Esophagus squamous epithelium (tissue), 5 donors: ENCODE measurements at regions not wholly inside any gene's neighbourhood (a gene's known extent, or its start where the extent isn't known, plus 50 kb on each side); places are given as distances from the start of the nearest gene placed in this dataset.

ENCODE experiments used
- DNase-seq: peaks from one replicate; lab custom pipeline; 2025; lab: John Stamatoyannopoulos, UW
- H3K27ac ChIP-seq, 4 donors: fragments of 200-600 bp; sonication (generic); one replicate each; pipeline ENCODE4 v1.5.1; 2016 to 2019; ENCODE audit warnings: mild to moderate bottlenecking in 1 of 4
- H3K27me3 ChIP-seq, 4 donors: fragments of 200-600 bp; sonication (generic); 1 replicate in 3 of 4; 2 replicates in 1 of 4; pipeline versions ENCODE4 v1.5.1 to v1.6.0; 2017 to 2021; ENCODE audit warnings: antibody characterized with exemption in 1 of 4
- H3K36me3 ChIP-seq, 3 donors: fragments of 200-600 bp; sonication (generic); one replicate each; pipeline ENCODE4 v1.5.1; 2016 to 2019
- H3K4me1 ChIP-seq, 3 donors: fragments of 200-600 bp; sonication (generic); one replicate each; pipeline ENCODE4 v1.5.1; 2017 to 2019
- H3K4me3 ChIP-seq, 4 donors: fragments of 200-600 bp; sonication (generic); 1 replicate in 3 of 4; 2 replicates in 1 of 4; pipeline ENCODE4 v1.5.1; 2016 to 2019; ENCODE audit warnings: mild to moderate bottlenecking in 2 of 4, moderate library complexity in 1 of 4
- H3K9me3 ChIP-seq, 3 donors: fragments of 200-600 bp; sonication (generic); one replicate each; pipeline ENCODE4 v1.5.1; 2016 to 2019
- CTCF ChIP-seq, 6 experiments: fragments of 450-650 bp in 4 of 6; fragments of 200-600 bp in 2 of 6; sonication (generic) in 2 of 6; IDR thresholded peaks; one replicate each; pipeline ENCODE4 v1.5.1; 2016 to 2019; ENCODE audit warnings: antibody characterized with exemption in 6 of 6, mild to moderate bottlenecking in 4 of 6, moderate library complexity in 4 of 6
- POLR2A ChIP-seq, 4 donors: fragments of 450-650 bp; IDR thresholded peaks; one replicate each; pipeline ENCODE4 v1.6.1; 2017; ENCODE audit warnings: antibody characterized with exemption in 4 of 4, mild to moderate bottlenecking in 4 of 4, moderate library complexity in 3 of 4
- WGBS, 2 donors: methylation state at CpG; one replicate each; pipeline ENCODE4 v1.1.5; 2018; 5-methylcytosine and 5-hydroxymethylcytosine counted together
- intact Hi-C: fragments of 100-400 bp; cut with DNase I; formaldehyde crosslinking; loops from one replicate; pipeline ENCODE4 v1.15.0; 2022
- donor health status: DM: yes; HTN: yes; CAD: no.

DNA sequence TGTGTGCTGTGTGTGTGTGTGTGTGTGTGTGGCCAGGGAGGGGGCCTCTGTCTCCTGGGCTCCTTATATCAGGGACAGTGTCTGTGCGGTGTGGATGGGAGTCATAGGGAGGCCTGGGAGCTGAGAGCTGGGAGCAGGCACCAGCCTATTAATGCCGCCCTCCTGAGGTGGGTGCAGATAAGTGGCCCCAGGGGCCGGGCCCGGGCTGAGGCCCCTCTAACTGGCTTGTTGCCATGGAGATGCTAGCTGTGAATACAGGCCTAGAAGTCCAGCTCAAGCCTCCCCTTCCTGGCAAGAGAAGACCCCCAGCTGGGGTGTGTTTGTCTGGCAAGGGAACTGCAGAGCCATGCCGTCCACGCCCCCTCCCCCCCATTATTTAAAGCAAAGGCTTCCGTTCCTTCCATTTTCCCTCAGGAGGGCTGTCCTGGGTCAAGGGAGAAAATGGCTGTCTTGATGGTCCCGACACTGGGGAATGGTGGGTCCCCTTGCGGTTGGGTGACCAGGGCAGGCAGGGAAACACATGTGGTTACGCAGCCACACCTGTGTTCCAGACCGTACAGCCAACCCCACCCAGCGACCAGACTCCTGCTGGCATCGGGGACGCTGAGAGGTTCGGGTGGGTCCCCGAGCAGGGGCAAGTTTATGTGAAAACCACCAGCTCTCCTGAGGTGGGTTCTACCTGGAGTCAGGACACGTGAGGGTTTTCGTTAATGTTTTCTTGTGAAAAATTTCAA is 141.1 kb downstream of the MRM1 start:
- Histone ChIP-seq H3K27me3 (peaks cover 0 to 43% (median 0%) of the 10 kb centered on the region in 4 donors), H3K9me3 (no peaks in the 10 kb centered on the region), H3K4me1 (no peaks in the 10 kb centered on the region), H3K36me3 (no peaks in the 10 kb centered on the region), H3K27ac (no peak overlapping the region), H3K4me3 (no peak overlapping the region)
- 51 to 77% methylated on average over 11 to 13 of the region's 18 CpGs for WGBS, 2 donors
- no peak for DNase-seq
- TF ChIP-seq CTCF (IDR thresholded peaks at IDR 0.05) (no peak), POLR2A (IDR thresholded peaks at IDR 0.05) (no peak)
- intact Hi-C loops, result no loop called here

DNA sequence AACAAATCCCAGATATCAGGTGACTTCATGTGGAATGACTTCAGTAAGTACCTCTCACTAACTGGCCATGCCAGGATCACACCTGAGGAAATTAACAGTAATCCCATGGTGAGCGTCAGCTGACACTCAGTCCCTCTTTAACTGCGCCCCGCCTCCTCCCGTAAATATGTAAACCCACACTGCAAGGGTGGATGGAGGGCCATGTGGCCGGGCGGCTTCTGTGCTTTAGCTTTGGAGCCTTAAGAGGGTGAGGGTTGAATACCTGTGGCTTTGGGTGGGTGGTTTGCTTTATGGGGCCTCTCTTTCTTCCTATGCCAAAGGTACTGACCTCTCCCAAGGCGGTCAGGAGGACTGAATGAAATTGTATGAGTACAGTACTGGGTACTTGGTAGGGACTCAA is 141.7 kb downstream of the MRM1 start:
- DNase-seq, result no peak
- H3K4me1 ChIP-seq, result no peaks in the 10 kb centered on the region
- no peak overlapping the region for H3K4me3 ChIP-seq
- H3K27ac ChIP-seq, result no peak overlapping the region
- no peaks in the 10 kb centered on the region for H3K36me3 ChIP-seq
- 41 to 72% methylated on average over 7 of the region's 7 CpGs for WGBS, 2 donors
- no peaks in the 10 kb centered on the region for H3K9me3 ChIP-seq
- intact Hi-C loops, result no loop called here
- H3K27me3 ChIP-seq, result peaks cover 0 to 43% (median 0%) of the 10 kb centered on the region in 4 donors
- TF ChIP-seq CTCF (IDR thresholded peaks at IDR 0.05) (no peak), POLR2A (IDR thresholded peaks at IDR 0.05) (no peak)

DNA sequence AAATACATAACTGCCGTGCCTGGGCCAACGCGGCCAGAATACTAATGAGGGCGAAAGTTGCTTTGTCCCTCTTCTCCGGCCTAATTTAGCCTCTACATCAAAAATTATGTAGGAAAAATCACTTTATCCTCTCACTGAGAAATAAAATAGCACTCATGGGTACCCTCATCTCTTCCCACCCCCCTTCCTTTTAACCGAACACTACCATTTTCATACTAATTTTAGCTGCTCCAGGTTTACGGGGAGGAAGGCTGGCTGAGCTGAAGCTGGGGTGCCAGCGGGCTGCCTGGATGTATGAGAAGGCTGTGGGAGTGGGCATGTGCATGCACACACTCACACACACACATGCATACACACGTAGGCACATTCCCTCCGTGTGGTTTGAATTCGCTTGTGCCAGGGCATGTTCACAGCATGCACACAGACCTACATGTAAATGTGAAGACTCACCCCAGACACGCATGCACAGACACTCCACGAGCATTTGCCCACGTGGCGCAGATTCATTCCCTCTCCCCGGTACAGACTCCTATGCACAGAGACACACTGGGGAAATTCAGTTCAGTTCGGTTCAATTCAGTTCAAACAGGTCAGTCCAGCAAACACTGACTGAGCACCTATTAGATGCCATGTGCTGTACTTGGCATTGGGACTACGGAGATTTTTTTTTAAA is 145.1 kb downstream of the MRM1 start:
- peaks cover 0 to 55% (median 0%) of the 10 kb centered on the region in 4 donors for H3K27me3 ChIP-seq
- 77 to 80% methylated on average over 16 to 18 of the region's 18 CpGs for WGBS, 2 donors
- H3K27ac ChIP-seq, result no peak overlapping the region
- intact Hi-C loops, result no loop called here
- H3K4me3 ChIP-seq, result no peak overlapping the region
- no peak for TF ChIP-seq POLR2A (IDR thresholded peaks at IDR 0.05)
- TF ChIP-seq CTCF (IDR thresholded peaks at IDR 0.05), result no peak
- no peaks in the 10 kb centered on the region for H3K4me1 ChIP-seq
- H3K36me3 ChIP-seq, result no peaks in the 10 kb centered on the region
- DNase-seq, result no peak
- H3K9me3 ChIP-seq, result no peaks in the 10 kb centered on the region

DNA sequence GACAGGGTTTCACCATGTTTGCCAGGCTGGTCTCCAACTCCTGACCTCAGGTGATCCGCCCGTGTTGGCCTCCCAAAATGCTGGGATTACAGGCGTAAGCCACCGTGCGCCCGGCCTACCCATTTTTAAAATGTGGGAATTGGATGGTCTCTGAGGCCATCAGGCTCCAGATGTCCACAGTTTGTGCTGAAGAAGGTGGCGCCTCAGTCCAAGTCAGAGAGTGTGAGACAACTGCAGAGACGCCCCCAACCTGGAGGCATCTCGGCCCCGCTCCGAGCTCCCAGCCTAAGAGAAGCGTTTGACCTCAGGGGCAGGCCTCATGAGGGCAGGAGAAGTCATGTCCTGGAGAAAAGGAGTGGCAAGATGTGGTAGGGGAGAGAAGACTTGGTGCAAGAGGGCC is 146.5 kb downstream of the MRM1 start:
- Histone ChIP-seq H3K9me3 (no peaks in the 10 kb centered on the region), H3K36me3 (no peaks in the 10 kb centered on the region), H3K4me1 (no peaks in the 10 kb centered on the region), H3K27ac (no peak overlapping the region), H3K4me3 (no peak overlapping the region), H3K27me3 (peaks cover 0 to 60% (median 0%) of the 10 kb centered on the region in 4 donors)
- no peak for TF ChIP-seq CTCF (IDR thresholded peaks at IDR 0.05)
- TF ChIP-seq POLR2A (IDR thresholded peaks at IDR 0.05), result no peak
- intact Hi-C loops, result no loop called here
- WGBS, 2 donors, result 90 to 93% methylated on average over 4 to 10 of the region's 12 CpGs
- DNase-seq, result no peak

DNA sequence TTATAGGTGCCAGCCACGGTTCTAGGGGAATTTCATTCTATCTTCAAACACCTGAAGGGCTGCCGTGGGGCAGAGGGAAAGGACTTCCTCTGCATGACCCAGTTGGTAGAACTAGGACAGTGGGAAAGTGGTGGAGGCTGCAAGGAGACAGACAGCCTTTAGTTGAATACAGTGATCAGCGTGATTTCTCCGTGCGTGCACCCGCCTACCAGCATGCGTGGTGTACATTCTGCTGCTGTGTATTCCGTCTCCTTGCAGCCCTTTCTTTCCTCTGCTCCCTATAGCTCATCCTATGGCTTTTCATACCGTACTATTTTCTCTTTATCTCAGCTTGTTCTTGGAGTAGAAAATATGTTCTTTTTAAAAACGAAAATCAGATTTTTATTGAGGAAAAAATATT is 146.9 kb downstream of the MRM1 start:
- Histone ChIP-seq H3K4me3 (no peak overlapping the region), H3K4me1 (no peaks in the 10 kb centered on the region), H3K9me3 (no peaks in the 10 kb centered on the region), H3K27me3 (peaks cover 0 to 61% (median 0%) of the 10 kb centered on the region in 4 donors), H3K27ac (no peak overlapping the region), H3K36me3 (no peaks in the 10 kb centered on the region)
- 66 to 84% methylated on average over 10 of the region's 10 CpGs for WGBS, 2 donors
- intact Hi-C loops, result no loop called here
- TF ChIP-seq CTCF (IDR thresholded peaks at IDR 0.05), result no peak
- no peak for TF ChIP-seq POLR2A (IDR thresholded peaks at IDR 0.05)
- no peak for DNase-seq
